GM21528 (cell line): ENCODE measurements at regions not wholly inside any gene's neighbourhood (a gene's known extent, or its start where the extent isn't known, plus 50 kb on each side); places are given as distances from the start of the nearest gene placed in this dataset.

ENCODE experiments used
- ATAC-seq: cut with Tn5 transposase; IDR thresholded peaks from one replicate; pipeline ENCODE4 v1.9.1; 2021; ENCODE audit warnings: mild to moderate bottlenecking, moderate library complexity; ENCODE audit not compliant: unreplicated experiment, low FRiP score

DNA sequence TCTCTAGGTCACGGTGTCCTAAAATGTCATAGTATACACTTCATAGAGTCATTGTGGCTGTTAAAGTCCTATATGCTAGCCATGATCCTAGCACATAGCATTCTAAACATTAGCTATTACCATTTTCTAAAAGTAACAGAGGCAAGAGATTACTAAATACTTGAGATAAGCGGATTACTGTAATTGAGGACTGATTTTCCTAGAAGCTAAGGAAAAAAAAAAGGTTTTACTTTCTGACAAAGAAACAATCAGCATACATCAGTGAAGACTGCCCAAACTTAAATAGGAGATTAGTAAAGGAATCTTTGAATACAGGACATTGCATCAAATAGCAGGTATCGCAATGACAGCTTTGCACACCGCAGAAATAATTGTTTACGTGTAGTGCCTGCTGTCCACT lies 91.3 kb upstream of the HNRNPU start:
- ATAC-seq, result no peak

DNA sequence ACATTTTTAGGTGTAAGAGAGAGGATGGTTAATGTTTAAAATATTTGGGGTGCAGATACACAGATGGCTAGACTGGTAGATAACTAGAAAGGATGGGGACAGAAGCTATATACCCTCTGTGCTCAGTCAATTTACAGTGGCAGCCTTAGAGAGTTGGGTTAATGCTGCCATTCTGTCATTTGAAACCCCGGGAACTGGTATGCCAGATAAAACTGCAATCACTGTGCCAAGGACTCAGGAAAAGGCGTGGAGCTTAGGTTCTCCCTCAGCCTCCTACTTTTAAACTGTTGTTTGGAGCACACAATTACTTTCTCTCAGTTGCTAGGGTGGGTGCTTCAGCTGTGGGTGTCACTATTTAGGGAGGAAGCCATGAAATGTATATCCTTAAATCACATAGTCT lies 90.0 kb upstream of the HNRNPU start:
- ATAC-seq, result no peak

GRCh38 chr1:244953901-244954300 lies 89.6 kb upstream of the HNRNPU start:
- ATAC-seq, result no peak

DNA sequence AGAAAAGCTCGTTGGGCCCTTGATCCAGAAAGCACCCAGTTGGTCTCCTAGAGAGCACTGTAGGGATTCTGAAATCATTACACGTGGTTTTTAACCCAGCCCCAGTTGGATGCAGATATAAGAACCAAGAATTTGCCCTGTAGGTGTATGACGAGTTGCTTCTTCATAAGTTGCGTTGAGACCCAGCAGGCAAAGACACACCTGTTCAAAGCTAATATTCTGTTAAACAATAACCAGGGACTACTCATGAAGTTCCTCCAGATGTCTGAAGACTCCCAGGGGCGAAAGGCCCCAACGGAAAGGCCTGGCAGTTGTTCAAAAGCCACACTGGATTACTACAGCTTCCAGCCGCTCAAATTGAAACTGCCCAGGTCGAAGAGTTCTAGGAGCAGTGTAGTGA lies 88.6 kb upstream of the HNRNPU start:
- ATAC-seq, result peak; percentile 87

DNA sequence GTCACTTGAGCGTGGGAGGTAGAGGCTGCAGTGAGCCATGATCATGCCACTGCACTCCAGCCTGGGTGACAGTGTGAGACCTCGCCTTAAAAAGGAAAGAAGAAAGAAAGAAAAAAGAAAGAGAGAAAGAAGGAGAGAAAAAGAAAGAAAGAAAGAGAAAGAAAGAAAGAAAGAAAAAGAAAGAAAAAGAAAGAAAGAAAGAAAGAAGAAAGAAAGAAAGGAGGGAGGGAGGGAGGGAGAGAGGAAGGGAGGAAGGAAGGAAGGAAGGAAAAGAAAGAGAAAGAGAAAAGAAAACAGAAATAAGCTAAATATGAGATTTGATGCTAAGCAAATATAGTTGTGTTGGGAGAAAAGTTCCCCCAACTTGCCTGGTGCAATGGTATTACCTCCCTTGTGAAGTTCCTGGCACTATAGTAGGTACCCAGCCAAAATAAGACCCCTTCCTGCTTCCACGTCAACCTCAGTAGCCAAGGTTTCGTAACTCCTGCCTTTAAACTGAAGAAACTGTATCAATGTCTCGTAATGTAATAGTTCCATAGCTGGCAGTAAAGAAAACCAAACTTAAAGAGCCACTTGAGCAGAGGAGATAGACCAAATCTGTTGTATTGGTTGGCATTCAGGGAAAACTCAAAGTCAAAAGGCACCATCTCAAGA lies 88.1 kb upstream of the HNRNPU start:
- ATAC-seq, result peak; percentile 6

GRCh38 chr1:244948416-244948815 lies 84.1 kb upstream of the HNRNPU start:
- no peak for ATAC-seq

DNA sequence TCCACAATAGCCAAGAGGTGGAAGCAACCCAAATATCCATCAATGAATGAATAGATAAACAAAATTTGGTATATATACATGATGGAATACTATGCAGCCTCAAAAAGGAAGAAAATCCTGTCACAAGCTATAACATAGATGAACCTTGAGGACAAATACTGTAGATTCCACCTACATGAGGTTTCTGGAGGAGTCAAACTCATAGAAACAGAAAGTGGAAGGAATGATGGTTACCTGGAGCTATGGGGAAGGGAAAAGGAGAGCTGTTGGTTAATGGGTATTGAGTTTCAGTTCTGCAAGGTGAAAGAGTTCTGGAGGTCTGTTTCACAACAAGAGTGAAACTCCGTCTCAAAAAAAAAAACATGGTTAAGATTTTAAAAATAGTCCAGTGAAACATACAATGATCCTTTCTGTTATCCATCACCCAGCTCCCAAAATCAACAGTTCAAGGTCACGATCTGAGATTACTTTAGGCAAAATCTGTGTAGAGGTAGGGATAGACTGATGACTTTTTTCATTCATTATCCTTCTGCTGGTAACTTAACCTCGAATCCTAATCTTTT lies 80.8 kb upstream of the HNRNPU start:
- peak; percentile 84 for ATAC-seq

DNA sequence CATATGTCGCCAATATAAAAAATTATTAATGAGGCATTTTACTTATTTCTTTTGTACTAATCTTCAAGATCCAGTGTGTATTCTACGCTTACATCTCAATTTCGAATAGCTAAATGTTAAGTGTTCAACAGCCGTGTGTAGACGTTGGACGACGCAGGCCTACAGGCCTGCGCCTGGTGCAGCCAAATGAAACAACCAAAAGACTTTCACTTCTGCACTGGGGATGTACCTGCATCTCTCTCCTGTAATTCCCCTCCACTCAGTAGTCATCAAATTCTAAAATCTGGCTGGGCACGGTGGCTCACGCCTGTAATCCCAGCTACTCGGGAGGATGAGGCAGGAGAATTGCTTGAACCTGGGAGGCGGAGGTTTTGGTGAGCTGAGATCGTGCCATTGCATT lies 76.8 kb upstream of the HNRNPU start:
- peak; percentile 83 for ATAC-seq

GRCh38 chr1:244937099-244937498 lies 72.8 kb upstream of the HNRNPU start:
- no peak for ATAC-seq

DNA sequence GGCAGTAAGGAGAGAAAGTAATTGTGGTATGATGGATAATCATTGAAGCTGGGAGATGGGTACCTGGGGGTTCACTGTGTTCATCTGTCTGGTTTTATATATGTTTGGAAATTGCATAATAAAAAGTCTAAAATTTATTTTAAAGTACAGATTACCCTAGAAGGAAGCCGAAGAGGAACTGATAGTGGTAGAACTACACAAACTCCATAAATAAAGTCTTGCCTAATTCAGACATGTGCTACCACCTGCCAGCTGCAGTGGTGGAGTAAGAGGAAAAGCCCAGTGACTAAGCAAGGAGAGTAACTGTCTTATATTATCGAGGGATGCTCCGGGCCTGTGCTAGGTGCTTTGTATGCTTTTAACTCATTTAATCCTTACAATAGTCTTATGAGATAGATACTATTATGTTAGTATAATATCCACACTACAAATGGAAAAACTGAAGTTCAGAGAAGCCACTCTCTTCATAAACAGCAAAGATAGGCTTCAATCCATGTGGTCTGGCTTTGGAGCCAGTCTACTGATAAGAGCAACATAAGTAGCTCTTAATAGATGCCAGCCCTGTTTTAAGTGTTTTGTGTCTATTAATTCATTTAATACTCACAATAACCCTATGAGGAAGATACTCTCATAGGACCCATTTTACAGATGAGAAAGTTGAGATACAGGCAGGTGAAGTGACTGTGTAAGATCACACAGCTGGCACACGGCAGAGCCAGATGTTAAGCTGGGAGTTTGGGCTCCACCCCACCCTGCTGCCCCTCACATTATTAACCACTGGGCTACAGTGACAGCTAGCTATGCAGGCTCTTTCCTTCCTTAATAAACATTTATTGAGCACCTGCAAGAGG lies 56.8 kb upstream of the HNRNPU start:
- peak; percentile 79 for ATAC-seq

DNA sequence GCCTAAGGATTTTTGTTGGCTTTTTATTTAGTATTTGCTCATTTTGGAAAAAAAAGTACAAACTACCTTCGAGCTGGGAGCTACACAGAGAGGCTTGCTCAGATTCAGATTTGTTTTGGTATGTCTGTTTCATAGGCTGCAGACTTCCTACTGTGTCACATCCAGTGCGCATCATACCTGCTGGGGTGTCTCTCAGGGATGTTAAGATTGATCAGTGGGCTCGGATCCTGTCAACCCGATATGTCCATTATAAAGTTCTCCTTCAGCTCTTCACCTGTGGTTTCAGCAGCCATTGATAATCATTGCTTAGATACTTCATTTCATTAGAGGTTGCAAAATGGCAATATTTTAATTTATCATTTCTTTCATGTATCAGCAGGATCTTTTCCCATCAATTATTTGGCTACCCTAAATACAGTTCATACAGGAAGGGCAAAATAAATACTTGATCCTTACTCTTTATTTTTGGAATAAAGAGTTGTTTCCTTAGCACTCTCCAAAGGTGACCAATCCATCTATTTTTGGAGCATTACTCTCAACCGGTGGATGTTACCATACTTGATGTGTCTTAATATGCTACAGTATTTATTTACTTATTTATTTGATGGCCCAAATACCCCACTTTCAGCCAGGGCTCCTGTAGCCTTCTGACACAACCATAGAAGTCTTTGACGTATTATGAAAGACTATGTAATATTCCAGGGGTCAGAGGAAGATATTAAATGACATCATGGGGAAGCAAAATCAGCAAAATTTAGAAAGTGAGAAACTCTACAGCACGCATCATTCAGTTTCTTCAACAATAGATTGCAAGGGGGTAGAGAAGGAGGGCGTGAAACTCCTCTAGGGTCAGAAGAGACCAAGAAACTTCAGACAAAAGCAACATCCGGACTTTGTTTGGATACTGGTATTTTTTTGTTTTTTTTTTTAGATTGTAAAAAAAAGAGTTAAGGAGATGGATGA lies 55.3 kb upstream of the HNRNPU start:
- ATAC-seq, result no peak

GRCh38 chr1:244918421-244919319 lies 54.3 kb upstream of the HNRNPU start:
- ATAC-seq, result peak; percentile 53

- no peak for ATAC-seq
These were observed 52.8 kb upstream of the HNRNPU start for GRCh38 chr1:244917073-244917670.

DNA sequence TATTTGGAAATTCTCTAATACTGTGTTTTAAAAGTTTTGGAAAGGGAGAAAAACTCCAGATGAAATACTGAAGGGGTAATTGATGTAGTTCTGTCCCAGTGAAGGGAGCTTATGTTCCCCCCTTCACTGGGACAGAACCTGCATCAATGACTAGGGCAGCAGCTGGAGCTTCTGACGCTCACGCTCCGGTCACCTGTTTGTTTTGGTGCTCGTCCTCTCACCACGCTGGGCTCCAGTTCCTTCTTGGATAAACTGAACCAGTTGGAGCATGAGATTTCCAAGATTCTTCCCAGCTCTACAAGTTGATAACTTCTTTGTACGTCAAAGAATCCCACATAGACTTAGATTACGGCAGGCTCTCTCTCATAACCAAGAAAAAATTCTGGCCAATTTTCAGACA lies 51.4 kb upstream of the HNRNPU start:
- ATAC-seq, result no peak

- no peak for ATAC-seq
These were observed 50.4 kb upstream of the HNRNPU start for GRCh38 chr1:244914761-244915160.
